ENCODE measurements at regions not wholly inside any gene's neighbourhood (a gene's known extent, or its start where the extent isn't known, plus 50 kb on each side); places are given as distances from the start of the nearest gene placed in this dataset.
"Not testable (repeated sequence)": the region's sequence is repeated elsewhere in the genome, so short reads cannot be mapped to it uniquely, and the experiment has no call there.

GRCh38 chr12:94848966-94849365 is 154.5 kb downstream of the NDUFA12 start:
- Histone ChIP-seq H3K9ac (ENCODE audit: insufficient read length) (no peak overlapping the region), H3K27ac (no peak overlapping the region), H3K9me3 (ENCODE audit: low read depth, low read length) (no peaks in the 10 kb centered on the region), H3K36me3 (ENCODE audit: insufficient read depth, low read length) (no peaks in the 10 kb centered on the region), H3K4me3 (no peak overlapping the region)
- no peak for DNase-seq (ENCODE audit: low read depth, low spot score)
- TF ChIP-seq FOXP2 (optimal IDR thresholded peaks at IDR 0.05; ENCODE audit: control extremely low read depth, extremely low read length, insufficient read depth) (no peak), POLR2AphosphoS5 (IDR thresholded peaks at IDR 0.05; ENCODE audit: borderline replicate concordance, low read depth, low read length) (no peak), EZH2 (IDR thresholded peaks at IDR 0.05) (no peak)

- H3K27ac ChIP-seq: no peak overlapping the region
- DNase-seq (ENCODE audit: low read depth, low spot score): no peak
- H3K9ac ChIP-seq (ENCODE audit: insufficient read length): no peak overlapping the region
- TF ChIP-seq FOXP2 (optimal IDR thresholded peaks at IDR 0.05; ENCODE audit: control extremely low read depth, extremely low read length, insufficient read depth) (no peak), EZH2 (IDR thresholded peaks at IDR 0.05) (no peak), POLR2AphosphoS5 (IDR thresholded peaks at IDR 0.05; ENCODE audit: borderline replicate concordance, low read depth, low read length) (no peak)
- H3K36me3 ChIP-seq (ENCODE audit: insufficient read depth, low read length): no peaks in the 10 kb centered on the region
- H3K9me3 ChIP-seq (ENCODE audit: low read depth, low read length): no peaks in the 10 kb centered on the region
- H3K4me3 ChIP-seq: no peak overlapping the region
These were observed 158.4 kb downstream of the NDUFA12 start for GRCh38 chr12:94845110-94845509.

GRCh38 chr12:94844452-94844851 is 159.0 kb downstream of the NDUFA12 start:
- no peak overlapping the region for H3K27ac ChIP-seq
- DNase-seq (ENCODE audit: low read depth, low spot score): no peak
- H3K36me3 ChIP-seq (ENCODE audit: insufficient read depth, low read length): no peaks in the 10 kb centered on the region
- H3K4me3 ChIP-seq: no peak overlapping the region
- no peak overlapping the region for H3K9ac ChIP-seq (ENCODE audit: insufficient read length)
- H3K9me3 ChIP-seq (ENCODE audit: low read depth, low read length): no peaks in the 10 kb centered on the region
- TF ChIP-seq EZH2 (IDR thresholded peaks at IDR 0.05) (no peak), POLR2AphosphoS5 (IDR thresholded peaks at IDR 0.05; ENCODE audit: borderline replicate concordance, low read depth, low read length) (no peak), FOXP2 (optimal IDR thresholded peaks at IDR 0.05; ENCODE audit: control extremely low read depth, extremely low read length, insufficient read depth) (no peak)

- TF ChIP-seq EZH2 (IDR thresholded peaks at IDR 0.05) (no peak), FOXP2 (optimal IDR thresholded peaks at IDR 0.05; ENCODE audit: control extremely low read depth, extremely low read length, insufficient read depth) (no peak), POLR2AphosphoS5 (IDR thresholded peaks at IDR 0.05; ENCODE audit: borderline replicate concordance, low read depth, low read length) (no peak)
- Histone ChIP-seq H3K27ac (no peak overlapping the region), H3K9me3 (ENCODE audit: low read depth, low read length) (no peaks in the 10 kb centered on the region)
These were observed 161.4 kb downstream of the NDUFA12 start for GRCh38 chr12:94841904-94842610.

GRCh38 chr12:94841177-94841576 is 162.3 kb downstream of the NDUFA12 start:
- H3K9me3 ChIP-seq (ENCODE audit: low read depth, low read length): no peaks in the 10 kb centered on the region
- DNase-seq (ENCODE audit: low read depth, low spot score): no peak
- no peaks in the 10 kb centered on the region for H3K36me3 ChIP-seq (ENCODE audit: insufficient read depth, low read length)
- no peak overlapping the region for H3K27ac ChIP-seq
- H3K9ac ChIP-seq (ENCODE audit: insufficient read length): no peak overlapping the region
- no peak overlapping the region for H3K4me3 ChIP-seq
- TF ChIP-seq POLR2AphosphoS5 (IDR thresholded peaks at IDR 0.05; ENCODE audit: borderline replicate concordance, low read depth, low read length) (no peak), EZH2 (IDR thresholded peaks at IDR 0.05) (no peak), FOXP2 (optimal IDR thresholded peaks at IDR 0.05; ENCODE audit: control extremely low read depth, extremely low read length, insufficient read depth) (no peak)

More at GRCh38 chr12:94841904-94842610, 161.4 kb downstream of the NDUFA12 start:
- H3K9ac ChIP-seq (ENCODE audit: insufficient read length): no peak overlapping the region
- H3K36me3 ChIP-seq (ENCODE audit: insufficient read depth, low read length): no peaks in the 10 kb centered on the region
- no peak overlapping the region for H3K4me3 ChIP-seq
- no peak for DNase-seq (ENCODE audit: low read depth, low spot score)

GRCh38 chr12:94839347-94839746 is 164.2 kb downstream of the NDUFA12 start:
- Histone ChIP-seq H3K9ac (ENCODE audit: insufficient read length) (no peak overlapping the region), H3K9me3 (ENCODE audit: low read depth, low read length) (no peaks in the 10 kb centered on the region), H3K4me3 (no peak overlapping the region), H3K36me3 (ENCODE audit: insufficient read depth, low read length) (no peaks in the 10 kb centered on the region), H3K27ac (no peak overlapping the region)
- DNase-seq (ENCODE audit: low read depth, low spot score): no peak
- TF ChIP-seq POLR2AphosphoS5 (IDR thresholded peaks at IDR 0.05; ENCODE audit: borderline replicate concordance, low read depth, low read length) (no peak), FOXP2 (optimal IDR thresholded peaks at IDR 0.05; ENCODE audit: control extremely low read depth, extremely low read length, insufficient read depth) (no peak), EZH2 (IDR thresholded peaks at IDR 0.05) (no peak)

- H3K4me3 ChIP-seq; H3K27ac ChIP-seq; H3K9me3 ChIP-seq (ENCODE audit: low read depth, low read length); DNase-seq (ENCODE audit: low read depth, low spot score); H3K9ac ChIP-seq (ENCODE audit: insufficient read length); H3K36me3 ChIP-seq (ENCODE audit: insufficient read depth, low read length): not testable (repeated sequence)
These were observed 166.4 kb downstream of the NDUFA12 start for GRCh38 chr12:94836952-94837670.

- Histone ChIP-seq H3K4me3 (no peak overlapping the region), H3K9me3 (ENCODE audit: low read depth, low read length) (no peaks in the 10 kb centered on the region), H3K36me3 (ENCODE audit: insufficient read depth, low read length) (no peaks in the 10 kb centered on the region), H3K27ac (no peak overlapping the region), H3K9ac (ENCODE audit: insufficient read length) (no peak overlapping the region)
- no peak for DNase-seq (ENCODE audit: low read depth, low spot score)
- TF ChIP-seq POLR2AphosphoS5 (IDR thresholded peaks at IDR 0.05; ENCODE audit: borderline replicate concordance, low read depth, low read length) (no peak), EZH2 (IDR thresholded peaks at IDR 0.05) (no peak), FOXP2 (optimal IDR thresholded peaks at IDR 0.05; ENCODE audit: control extremely low read depth, extremely low read length, insufficient read depth) (no peak)
These were observed 169.4 kb downstream of the NDUFA12 start for GRCh38 chr12:94834036-94834625.

Data from SK-N-MC (cell line).